GM12892 (cell line): ENCODE measurements at regions not wholly inside any gene's neighbourhood (a gene's known extent, or its start where the extent isn't known, plus 50 kb on each side); places are given as distances from the start of the nearest gene placed in this dataset.

Source experiments
- POLR2A ChIP-seq: IDR thresholded peaks from 2 replicates; pipeline ENCODE4 v1.6.1; 2011; ENCODE audit warnings: low read depth, low read length, control low read depth
- POLR2AphosphoS5 ChIP-seq: IDR thresholded peaks from 2 replicates; pipeline ENCODE4 v1.6.1; 2011; ENCODE audit warnings: low read depth, low read length, control low read depth

DNA sequence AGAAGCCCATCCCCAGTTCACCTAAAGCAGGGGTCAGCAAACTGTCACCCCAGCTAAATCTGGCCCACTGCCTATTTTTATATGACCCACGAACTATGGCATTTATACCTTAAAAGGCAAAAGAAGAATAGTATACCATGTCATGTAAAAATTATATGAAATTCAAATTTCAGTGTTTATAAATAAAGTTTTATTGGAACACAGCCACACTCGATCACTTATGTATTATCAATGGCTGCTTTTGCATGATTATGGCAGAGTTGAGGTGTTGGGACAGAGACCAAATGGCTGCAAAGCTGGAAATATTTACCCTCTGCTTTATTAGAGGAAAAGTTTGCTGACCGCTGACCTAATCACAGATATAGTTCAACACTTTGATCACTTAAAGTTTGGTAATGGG is 59.2 kb upstream of the GATB start:
- TF ChIP-seq POLR2A (no peak), POLR2AphosphoS5 (no peak)
